ENCODE measurements at regions not wholly inside any gene's neighbourhood (a gene's known extent, or its start where the extent isn't known, plus 50 kb on each side); places are given as distances from the start of the nearest gene placed in this dataset.

DNA sequence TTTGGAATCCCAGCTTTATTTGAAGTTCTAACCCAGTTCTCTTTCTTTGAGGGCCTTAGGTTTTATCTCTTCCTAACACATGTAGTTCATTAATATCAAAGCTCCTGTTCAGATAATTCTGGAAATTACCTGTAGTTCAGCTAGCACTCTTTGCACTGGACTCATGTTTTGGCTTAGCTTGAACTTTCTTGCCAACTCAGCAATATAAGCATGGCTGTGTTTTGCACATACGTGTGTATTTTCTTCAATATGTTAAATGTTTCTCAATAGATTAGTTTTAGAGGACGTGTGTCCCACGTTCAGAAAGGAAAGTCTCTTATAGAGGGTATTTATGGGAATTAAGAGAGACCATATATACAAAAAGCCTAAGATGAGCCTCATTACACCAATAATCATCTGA lies 271.8 kb upstream of the USP25 start (continued):
- TF ChIP-seq, protein P1, sequence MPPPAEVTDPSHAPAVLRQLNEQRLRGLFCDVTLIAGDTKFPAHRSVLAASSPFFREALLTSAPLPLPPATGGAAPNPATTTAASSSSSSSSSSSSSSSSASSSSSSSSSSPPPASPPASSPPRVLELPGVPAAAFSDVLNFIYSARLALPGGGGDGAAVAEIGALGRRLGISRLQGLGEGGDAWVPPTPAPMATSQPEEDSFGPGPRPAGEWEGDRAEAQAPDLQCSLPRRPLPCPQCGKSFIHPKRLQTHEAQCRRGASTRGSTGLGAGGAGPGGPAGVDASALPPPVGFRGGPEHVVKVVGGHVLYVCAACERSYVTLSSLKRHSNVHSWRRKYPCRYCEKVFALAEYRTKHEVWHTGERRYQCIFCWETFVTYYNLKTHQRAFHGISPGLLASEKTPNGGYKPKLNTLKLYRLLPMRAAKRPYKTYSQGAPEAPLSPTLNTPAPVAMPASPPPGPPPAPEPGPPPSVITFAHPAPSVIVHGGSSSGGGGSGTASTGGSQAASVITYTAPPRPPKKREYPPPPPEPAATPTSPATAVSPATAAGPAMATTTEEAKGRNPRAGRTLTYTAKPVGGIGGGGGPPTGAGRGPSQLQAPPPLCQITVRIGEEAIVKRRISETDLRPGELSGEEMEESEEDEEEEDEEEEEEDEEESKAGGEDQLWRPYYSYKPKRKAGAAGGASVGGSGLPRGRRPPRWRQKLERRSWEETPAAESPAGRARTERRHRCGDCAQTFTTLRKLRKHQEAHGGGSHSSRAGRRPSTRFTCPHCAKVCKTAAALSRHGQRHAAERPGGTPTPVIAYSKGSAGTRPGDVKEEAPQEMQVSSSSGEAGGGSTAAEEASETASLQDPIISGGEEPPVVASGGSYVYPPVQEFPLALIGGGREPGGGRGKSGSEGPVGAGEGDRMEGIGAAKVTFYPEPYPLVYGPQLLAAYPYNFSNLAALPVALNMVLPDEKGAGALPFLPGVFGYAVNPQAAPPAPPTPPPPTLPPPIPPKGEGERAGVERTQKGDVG (CRISPR knock-in tag; IDR thresholded peaks at IDR 0.05) = no peak
- TF ChIP-seq PAX8 (IDR thresholded peaks at IDR 0.05) = no peak
- TF ChIP-seq CUX1 (IDR thresholded peaks at IDR 0.05; ENCODE audit: insufficient replicate concordance, low read depth, low read length) = no peak
- TF ChIP-seq FOXM1 (IDR thresholded peaks at IDR 0.05; ENCODE audit: low read depth, low read length) = no peak
- TF ChIP-seq IKZF2 (IDR thresholded peaks at IDR 0.05) = no peak
- TF ChIP-seq POLR2AphosphoS5 (IDR thresholded peaks at IDR 0.05; ENCODE audit: low read length) = no peak
- no peak for TF ChIP-seq DPF2 (IDR thresholded peaks at IDR 0.05)
- no peak for TF ChIP-seq IRF5 (IDR thresholded peaks at IDR 0.05; ENCODE audit: borderline replicate concordance)
- TF ChIP-seq, protein P2, sequence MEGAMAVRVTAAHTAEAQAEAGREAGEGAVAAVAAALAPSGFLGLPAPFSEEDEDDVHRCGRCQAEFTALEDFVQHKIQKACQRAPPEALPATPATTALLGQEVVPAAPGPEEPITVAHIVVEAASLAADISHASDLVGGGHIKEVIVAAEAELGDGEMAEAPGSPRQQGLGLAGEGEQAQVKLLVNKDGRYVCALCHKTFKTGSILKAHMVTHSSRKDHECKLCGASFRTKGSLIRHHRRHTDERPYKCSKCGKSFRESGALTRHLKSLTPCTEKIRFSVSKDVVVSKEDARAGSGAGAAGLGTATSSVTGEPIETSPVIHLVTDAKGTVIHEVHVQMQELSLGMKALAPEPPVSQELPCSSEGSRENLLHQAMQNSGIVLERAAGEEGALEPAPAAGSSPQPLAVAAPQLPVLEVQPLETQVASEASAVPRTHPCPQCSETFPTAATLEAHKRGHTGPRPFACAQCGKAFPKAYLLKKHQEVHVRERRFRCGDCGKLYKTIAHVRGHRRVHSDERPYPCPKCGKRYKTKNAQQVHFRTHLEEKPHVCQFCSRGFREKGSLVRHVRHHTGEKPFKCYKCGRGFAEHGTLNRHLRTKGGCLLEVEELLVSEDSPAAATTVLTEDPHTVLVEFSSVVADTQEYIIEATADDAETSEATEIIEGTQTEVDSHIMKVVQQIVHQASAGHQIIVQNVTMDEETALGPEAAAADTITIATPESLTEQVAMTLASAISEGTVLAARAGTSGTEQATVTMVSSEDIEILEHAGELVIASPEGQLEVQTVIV (IDR thresholded peaks at IDR 0.05; ENCODE audit: borderline replicate concordance, partially characterized antibody) = no peak
- TF ChIP-seq, protein P3, sequence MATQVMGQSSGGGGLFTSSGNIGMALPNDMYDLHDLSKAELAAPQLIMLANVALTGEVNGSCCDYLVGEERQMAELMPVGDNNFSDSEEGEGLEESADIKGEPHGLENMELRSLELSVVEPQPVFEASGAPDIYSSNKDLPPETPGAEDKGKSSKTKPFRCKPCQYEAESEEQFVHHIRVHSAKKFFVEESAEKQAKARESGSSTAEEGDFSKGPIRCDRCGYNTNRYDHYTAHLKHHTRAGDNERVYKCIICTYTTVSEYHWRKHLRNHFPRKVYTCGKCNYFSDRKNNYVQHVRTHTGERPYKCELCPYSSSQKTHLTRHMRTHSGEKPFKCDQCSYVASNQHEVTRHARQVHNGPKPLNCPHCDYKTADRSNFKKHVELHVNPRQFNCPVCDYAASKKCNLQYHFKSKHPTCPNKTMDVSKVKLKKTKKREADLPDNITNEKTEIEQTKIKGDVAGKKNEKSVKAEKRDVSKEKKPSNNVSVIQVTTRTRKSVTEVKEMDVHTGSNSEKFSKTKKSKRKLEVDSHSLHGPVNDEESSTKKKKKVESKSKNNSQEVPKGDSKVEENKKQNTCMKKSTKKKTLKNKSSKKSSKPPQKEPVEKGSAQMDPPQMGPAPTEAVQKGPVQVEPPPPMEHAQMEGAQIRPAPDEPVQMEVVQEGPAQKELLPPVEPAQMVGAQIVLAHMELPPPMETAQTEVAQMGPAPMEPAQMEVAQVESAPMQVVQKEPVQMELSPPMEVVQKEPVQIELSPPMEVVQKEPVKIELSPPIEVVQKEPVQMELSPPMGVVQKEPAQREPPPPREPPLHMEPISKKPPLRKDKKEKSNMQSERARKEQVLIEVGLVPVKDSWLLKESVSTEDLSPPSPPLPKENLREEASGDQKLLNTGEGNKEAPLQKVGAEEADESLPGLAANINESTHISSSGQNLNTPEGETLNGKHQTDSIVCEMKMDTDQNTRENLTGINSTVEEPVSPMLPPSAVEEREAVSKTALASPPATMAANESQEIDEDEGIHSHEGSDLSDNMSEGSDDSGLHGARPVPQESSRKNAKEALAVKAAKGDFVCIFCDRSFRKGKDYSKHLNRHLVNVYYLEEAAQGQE (IDR thresholded peaks at IDR 0.05; ENCODE audit: low read depth, low read length) = no peak
- TF ChIP-seq NFIC (IDR thresholded peaks at IDR 0.05; ENCODE audit: low read depth, low read length) = no peak
- no peak for TF ChIP-seq SPI1 (IDR thresholded peaks at IDR 0.05; ENCODE audit: borderline replicate concordance, insufficient read depth, low read depth, low read length)
